Activated B cell treated with CpG ODN at 0.5 μM for 24 hours (primary cell): ENCODE measurements at regions not wholly inside any gene's neighbourhood (a gene's known extent, or its start where the extent isn't known, plus 50 kb on each side); places are given as distances from the start of the nearest gene placed in this dataset.

Source experiments
- ATAC-seq: fragments of 200-7000 bp; cut with Tn5 transposase; one replicate; pipeline ENCODE4 v1.10.0; 2021; ENCODE audit warnings: low read depth, mild to moderate bottlenecking, moderate library complexity
- CTCF ChIA-PET: fragments of 350-600 bp; sonication (Branson Sonifier 250); formaldehyde crosslinking; loops from one replicate; lab custom pipeline; 2021; ENCODE audit warnings: antibody characterized with exemption; lab: Charles Lee
- POLR2A ChIA-PET: fragments of 350-600 bp; sonication (Branson Sonifier 250); formaldehyde crosslinking; loops from one replicate; lab custom pipeline; 2021; ENCODE audit warnings: antibody characterized with exemption; lab: Charles Lee
- DNase-seq: peaks from one replicate; pipeline ENCODE4 v3.0.0; 2022
- H3K27ac Mint-ChIP-seq: one replicate; pipeline ENCODE4 v1.8.0; 2020; ENCODE audit warnings: mixed read lengths
- H3K27me3 Mint-ChIP-seq: one replicate; pipeline ENCODE4 v1.8.0; 2021; ENCODE audit warnings: mixed read lengths
- H3K36me3 Mint-ChIP-seq: one replicate; pipeline ENCODE4 v1.8.0; 2021; ENCODE audit warnings: low read depth, mixed read lengths
- H3K4me1 Mint-ChIP-seq: one replicate; pipeline ENCODE4 v1.8.0; 2021; ENCODE audit warnings: mixed read lengths
- H3K4me3 Mint-ChIP-seq: one replicate; pipeline ENCODE4 v1.8.0; 2020; ENCODE audit warnings: mild to moderate bottlenecking, mixed read lengths
- H3K9me3 Mint-ChIP-seq: one replicate; pipeline ENCODE4 v1.8.0; 2020; ENCODE audit warnings: mixed read lengths
- CTCF ChIP-seq: fragments of 200-600 bp; IDR thresholded peaks from one replicate; pipeline ENCODE4 v1.8.0; 2022; ENCODE audit warnings: antibody characterized with exemption, mild to moderate bottlenecking
- intact Hi-C: fragments of 100-400 bp; cut with micrococcal nuclease; formaldehyde crosslinking; loops from one replicate; pipeline ENCODE4 v1.15.1; 2024

- H3K4me3 Mint-ChIP-seq, result no peak overlapping the region
- DNase-seq (no peak), ATAC-seq (no peak)
- H3K27ac Mint-ChIP-seq, result no peak overlapping the region
- no peaks in the 10 kb centered on the region for H3K4me1 Mint-ChIP-seq
- peaks cover 18% of the 10 kb centered on the region for H3K27me3 Mint-ChIP-seq
- CTCF ChIA-PET, result no interaction called here
- intact Hi-C loops, result no loop called here
- TF ChIP-seq CTCF, result no peak
- H3K36me3 Mint-ChIP-seq, result no peaks in the 10 kb centered on the region
- POLR2A ChIA-PET, result no interaction called here
- H3K9me3 Mint-ChIP-seq, result no peaks in the 10 kb centered on the region
Measured at GRCh38 chr5:133809801-133810200, 158.6 kb downstream of the C5orf15 start.

- Mint-ChIP-seq H3K36me3 (no peaks in the 10 kb centered on the region), H3K4me1 (no peaks in the 10 kb centered on the region), H3K27me3 (peaks cover 13% of the 10 kb centered on the region), H3K9me3 (no peaks in the 10 kb centered on the region), H3K4me3 (no peak overlapping the region), H3K27ac (no peak overlapping the region)
- ATAC-seq, result no peak
- DNase-seq, result no peak
- ChIA-PET CTCF (no interaction called here), POLR2A (no interaction called here)
- no peak for TF ChIP-seq CTCF
- intact Hi-C loops, result no loop called here
Measured at GRCh38 chr5:133807348-133807747, 161.1 kb downstream of the C5orf15 start.

- Mint-ChIP-seq H3K9me3 (no peaks in the 10 kb centered on the region), H3K4me1 (no peaks in the 10 kb centered on the region), H3K4me3 (no peak overlapping the region), H3K36me3 (no peaks in the 10 kb centered on the region), H3K27me3 (peaks cover 14% of the 10 kb centered on the region), H3K27ac (no peak overlapping the region)
- no peak for TF ChIP-seq CTCF
- CTCF ChIA-PET, result no interaction called here
- POLR2A ChIA-PET, result no interaction called here
- DNase-seq (no peak), ATAC-seq (no peak)
- intact Hi-C loops, result no loop called here
Measured at GRCh38 chr5:133806847-133807246, 161.6 kb downstream of the C5orf15 start.

- POLR2A ChIA-PET, result interaction anchor here (0.5 kb wide), 1 partner anchor 89 kb away, joined by 3 read pairs; no protein-coding TSS in a partner anchor
- intact Hi-C loops, result no loop called here
- no peaks in the 10 kb centered on the region for H3K4me1 Mint-ChIP-seq
Measured at GRCh38 chr5:133801955-133802751, 166.3 kb downstream of the C5orf15 start.

GRCh38 chr5:133801431-133801830, 167.0 kb downstream of the C5orf15 start:
- no peak for TF ChIP-seq CTCF
- POLR2A ChIA-PET, result no interaction called here
- intact Hi-C loops, result no loop called here
- ATAC-seq (no peak), DNase-seq (no peak)
- CTCF ChIA-PET, result no interaction called here
- no peaks in the 10 kb centered on the region for H3K4me1 Mint-ChIP-seq
- no peak overlapping the region for H3K4me3 Mint-ChIP-seq
- peaks cover 13% of the 10 kb centered on the region for H3K27me3 Mint-ChIP-seq
- no peak overlapping the region for H3K27ac Mint-ChIP-seq
- no peaks in the 10 kb centered on the region for H3K9me3 Mint-ChIP-seq
- no peaks in the 10 kb centered on the region for H3K36me3 Mint-ChIP-seq

More at GRCh38 chr5:133801955-133802751, 166.3 kb downstream of the C5orf15 start:
- TF ChIP-seq CTCF, result no peak
- DNase-seq, result no peak
- H3K4me3 Mint-ChIP-seq, result no peak overlapping the region
- H3K36me3 Mint-ChIP-seq, result no peaks in the 10 kb centered on the region
- CTCF ChIA-PET, result no interaction called here
- peaks cover 13% of the 10 kb centered on the region for H3K27me3 Mint-ChIP-seq
- no peaks in the 10 kb centered on the region for H3K9me3 Mint-ChIP-seq
- H3K27ac Mint-ChIP-seq, result no peak overlapping the region
- no peak for ATAC-seq
